ENCODE measurements at regions not wholly inside any gene's neighbourhood (a gene's known extent, or its start where the extent isn't known, plus 50 kb on each side); places are given as distances from the start of the nearest gene placed in this dataset.

- TF ChIP-seq CTCF (conservative IDR thresholded peaks at IDR 0.05; ENCODE audit: low read depth, low read length) (no peak), EZH2phosphoT487 (IDR thresholded peaks at IDR 0.05; ENCODE audit: borderline replicate concordance, low read length) (no peak), EZH2 (IDR thresholded peaks at IDR 0.05; ENCODE audit: low read length, unreplicated experiment) (no peak)
Observed at GRCh38 chr20:60365882-60366281, 407.7 kb downstream of the CDH26 start.
